ENCODE measurements at regions not wholly inside any gene's neighbourhood (a gene's known extent, or its start where the extent isn't known, plus 50 kb on each side); places are given as distances from the start of the nearest gene placed in this dataset.

GRCh38 chr7:26500749-26501352 lies 209.2 kb downstream of the SNX10 start:
- Mint-ChIP-seq H3K4me3 (no peak overlapping the region), H3K4me1 (ENCODE audit: low read depth) (no peaks in the 10 kb centered on the region), H3K27me3 (ENCODE audit: insufficient read depth) (peaks cover 13% of the 10 kb centered on the region), H3K9me3 (no peaks in the 10 kb centered on the region), H3K27ac (no peak overlapping the region), H3K36me3 (ENCODE audit: low read depth) (no peaks in the 10 kb centered on the region)
- intact Hi-C loops (cut with micrococcal nuclease), result loop anchor here (1.0 to 10.0 kb wide), 5 partner anchors 124 to 608 kb away; no protein-coding TSS in a partner anchor
- DNase-seq (ENCODE audit: low spot score), result no peak

GRCh38 chr7:26504411-26505120 lies 212.9 kb downstream of the SNX10 start:
- Mint-ChIP-seq H3K4me1 (ENCODE audit: low read depth) (no peaks in the 10 kb centered on the region), H3K27me3 (ENCODE audit: insufficient read depth) (peaks cover 13% of the 10 kb centered on the region), H3K9me3 (no peaks in the 10 kb centered on the region), H3K27ac (no peak overlapping the region), H3K4me3 (no peak overlapping the region), H3K36me3 (ENCODE audit: low read depth) (no peaks in the 10 kb centered on the region)
- DNase-seq (ENCODE audit: low spot score), result no peak
- intact Hi-C loops (cut with micrococcal nuclease), result loop anchor here (5.0 to 10.0 kb wide), 2 partner anchors 163 to 420 kb away; no protein-coding TSS in a partner anchor

- H3K27ac Mint-ChIP-seq, result no peak overlapping the region
- no peaks in the 10 kb centered on the region for H3K4me1 Mint-ChIP-seq (ENCODE audit: low read depth)
- intact Hi-C loops (cut with micrococcal nuclease), result loop anchor here (10.0 kb wide), 1 partner anchor 421 kb away; no protein-coding TSS in a partner anchor
- no peak overlapping the region for H3K4me3 Mint-ChIP-seq
- H3K36me3 Mint-ChIP-seq (ENCODE audit: low read depth), result no peaks in the 10 kb centered on the region
- H3K27me3 Mint-ChIP-seq (ENCODE audit: insufficient read depth), result peaks cover 11% of the 10 kb centered on the region
- H3K9me3 Mint-ChIP-seq, result no peaks in the 10 kb centered on the region
- no peak for DNase-seq (ENCODE audit: low spot score)
These were observed 214.5 kb downstream of the SNX10 start for GRCh38 chr7:26506196-26506595.

GRCh38 chr7:26507108-26507987 lies 215.7 kb downstream of the SNX10 start:
- Mint-ChIP-seq H3K27me3 (ENCODE audit: insufficient read depth) (peaks cover 9% of the 10 kb centered on the region), H3K27ac (no peak overlapping the region), H3K36me3 (ENCODE audit: low read depth) (no peaks in the 10 kb centered on the region), H3K9me3 (no peaks in the 10 kb centered on the region), H3K4me3 (no peak overlapping the region), H3K4me1 (ENCODE audit: low read depth) (no peaks in the 10 kb centered on the region)
- intact Hi-C loops (cut with micrococcal nuclease), result loop anchor here (10.0 kb wide), 1 partner anchor 423 kb away; no protein-coding TSS in a partner anchor
- no peak for DNase-seq (ENCODE audit: low spot score)

- no peaks in the 10 kb centered on the region for H3K4me1 Mint-ChIP-seq (ENCODE audit: low read depth)
- no peaks in the 10 kb centered on the region for H3K36me3 Mint-ChIP-seq (ENCODE audit: low read depth)
- DNase-seq (ENCODE audit: low spot score), result no peak
- H3K4me3 Mint-ChIP-seq, result no peak overlapping the region
- intact Hi-C loops (cut with micrococcal nuclease), result loop anchor here (10.0 kb wide), 1 partner anchor 424 kb away; no protein-coding TSS in a partner anchor
- H3K9me3 Mint-ChIP-seq, result no peaks in the 10 kb centered on the region
- no peak overlapping the region for H3K27ac Mint-ChIP-seq
- H3K27me3 Mint-ChIP-seq (ENCODE audit: insufficient read depth), result peaks cover 9% of the 10 kb centered on the region
These were observed 216.8 kb downstream of the SNX10 start for GRCh38 chr7:26508481-26508880.

- H3K4me1 Mint-ChIP-seq (ENCODE audit: low read depth), result no peaks in the 10 kb centered on the region
- no peaks in the 10 kb centered on the region for H3K9me3 Mint-ChIP-seq
- peaks cover 9% of the 10 kb centered on the region for H3K27me3 Mint-ChIP-seq (ENCODE audit: insufficient read depth)
- H3K27ac Mint-ChIP-seq, result no peak overlapping the region
- H3K36me3 Mint-ChIP-seq (ENCODE audit: low read depth), result no peaks in the 10 kb centered on the region
- intact Hi-C loops (cut with micrococcal nuclease), result loop anchor here (10.0 kb wide), 1 partner anchor 424 kb away; no protein-coding TSS in a partner anchor
- H3K4me3 Mint-ChIP-seq, result no peak overlapping the region
- no peak for DNase-seq (ENCODE audit: low spot score)
These were observed 217.3 kb downstream of the SNX10 start for GRCh38 chr7:26508917-26509316.

GRCh38 chr7:26510231-26510957 lies 218.7 kb downstream of the SNX10 start:
- Mint-ChIP-seq H3K27me3 (ENCODE audit: insufficient read depth) (peaks cover 2% of the 10 kb centered on the region), H3K4me1 (ENCODE audit: low read depth) (no peaks in the 10 kb centered on the region), H3K27ac (no peak overlapping the region), H3K9me3 (no peaks in the 10 kb centered on the region), H3K36me3 (ENCODE audit: low read depth) (no peaks in the 10 kb centered on the region), H3K4me3 (no peak overlapping the region)
- no peak for DNase-seq (ENCODE audit: low spot score)
- intact Hi-C loops (cut with micrococcal nuclease), result no loop called here

- H3K36me3 Mint-ChIP-seq (ENCODE audit: low read depth), result no peaks in the 10 kb centered on the region
- no peak overlapping the region for H3K27ac Mint-ChIP-seq
- DNase-seq (ENCODE audit: low spot score), result no peak
- no peaks in the 10 kb centered on the region for H3K4me1 Mint-ChIP-seq (ENCODE audit: low read depth)
- H3K27me3 Mint-ChIP-seq (ENCODE audit: insufficient read depth), result peaks cover 2% of the 10 kb centered on the region
- H3K9me3 Mint-ChIP-seq, result no peaks in the 10 kb centered on the region
- intact Hi-C loops (cut with micrococcal nuclease), result no loop called here
- no peak overlapping the region for H3K4me3 Mint-ChIP-seq
These were observed 220.2 kb downstream of the SNX10 start for GRCh38 chr7:26511866-26512265.

GRCh38 chr7:26512737-26513136 lies 221.1 kb downstream of the SNX10 start:
- Mint-ChIP-seq H3K27me3 (ENCODE audit: insufficient read depth) (peaks cover 2% of the 10 kb centered on the region), H3K36me3 (ENCODE audit: low read depth) (no peaks in the 10 kb centered on the region), H3K9me3 (no peaks in the 10 kb centered on the region), H3K4me1 (ENCODE audit: low read depth) (no peaks in the 10 kb centered on the region), H3K4me3 (no peak overlapping the region), H3K27ac (no peak overlapping the region)
- DNase-seq (ENCODE audit: low spot score), result no peak
- intact Hi-C loops (cut with micrococcal nuclease), result no loop called here

GRCh38 chr7:26513948-26514347 lies 222.3 kb downstream of the SNX10 start:
- peaks cover 2% of the 10 kb centered on the region for H3K27me3 Mint-ChIP-seq (ENCODE audit: insufficient read depth)
- no peak overlapping the region for H3K4me3 Mint-ChIP-seq
- H3K4me1 Mint-ChIP-seq (ENCODE audit: low read depth), result no peaks in the 10 kb centered on the region
- no peak overlapping the region for H3K27ac Mint-ChIP-seq
- no peaks in the 10 kb centered on the region for H3K36me3 Mint-ChIP-seq (ENCODE audit: low read depth)
- DNase-seq (ENCODE audit: low spot score), result no peak
- intact Hi-C loops (cut with micrococcal nuclease), result no loop called here
- H3K9me3 Mint-ChIP-seq, result no peaks in the 10 kb centered on the region

GRCh38 chr7:26514633-26515032 lies 223.0 kb downstream of the SNX10 start:
- Mint-ChIP-seq H3K4me3 (no peak overlapping the region), H3K4me1 (ENCODE audit: low read depth) (no peaks in the 10 kb centered on the region), H3K27ac (no peak overlapping the region), H3K9me3 (no peaks in the 10 kb centered on the region), H3K27me3 (ENCODE audit: insufficient read depth) (peaks cover 2% of the 10 kb centered on the region), H3K36me3 (ENCODE audit: low read depth) (no peaks in the 10 kb centered on the region)
- DNase-seq (ENCODE audit: low spot score), result no peak
- intact Hi-C loops (cut with micrococcal nuclease), result no loop called here

- no peak for DNase-seq (ENCODE audit: low spot score)
- intact Hi-C loops (cut with micrococcal nuclease), result no loop called here
- H3K36me3 Mint-ChIP-seq (ENCODE audit: low read depth), result no peaks in the 10 kb centered on the region
- H3K4me1 Mint-ChIP-seq (ENCODE audit: low read depth), result no peaks in the 10 kb centered on the region
- H3K4me3 Mint-ChIP-seq, result no peak overlapping the region
- peaks cover 6% of the 10 kb centered on the region for H3K27me3 Mint-ChIP-seq (ENCODE audit: insufficient read depth)
- H3K27ac Mint-ChIP-seq, result no peak overlapping the region
- H3K9me3 Mint-ChIP-seq, result no peaks in the 10 kb centered on the region
These were observed 223.7 kb downstream of the SNX10 start for GRCh38 chr7:26515314-26515842.

Data from activated T-helper 1 cell treated with anti-CD3 and anti-CD28 coated beads, Interleukin-12 subunit alpha, Interleukin-12 subunit beta, Interleukin-2, Interleukin-4 antibody, amounts not matched to agents 30 ng/mL and 10 ng/mL and 1 ng/mL, durations not matched to agents 14 hours and 24 hours and 36 hours (primary cell).